Osteoblast (primary cell): ENCODE measurements at regions not wholly inside any gene's neighbourhood (a gene's known extent, or its start where the extent isn't known, plus 50 kb on each side); places are given as distances from the start of the nearest gene placed in this dataset.

Experiments used
- DNase-seq: peaks from one replicate; pipeline ENCODE4 v3.0.0; 2011; ENCODE audit warnings: low spot score, mixed read lengths; ENCODE audit not compliant: insufficient read length; ENCODE audit errors: missing footprints
- H2AFZ ChIP-seq: 2 replicates; pipeline ENCODE4 v1.6.0; 2011; ENCODE audit warnings: mild to moderate bottlenecking, low read length
- H3K27ac ChIP-seq: 2 replicates; pipeline ENCODE4 v1.5.1; 2011; ENCODE audit warnings: mild to moderate bottlenecking, low read depth, low read length, moderate library complexity
- H3K27me3 ChIP-seq: 2 replicates; pipeline ENCODE4 v1.6.0; 2012; ENCODE audit warnings: mild to moderate bottlenecking, control low read depth, inconsistent platforms, low read length, moderate library complexity; ENCODE audit not compliant: insufficient read depth
- H3K36me3 ChIP-seq: 2 replicates; pipeline ENCODE4 v1.5.1; 2011; ENCODE audit warnings: mild to moderate bottlenecking, low read length, control low read depth, moderate library complexity; ENCODE audit not compliant: insufficient read depth
- H3K4me1 ChIP-seq: 2 replicates; pipeline ENCODE4 v1.5.1; 2011; ENCODE audit warnings: mild to moderate bottlenecking, low read length, control low read depth, moderate library complexity; ENCODE audit not compliant: insufficient read depth
- H3K4me2 ChIP-seq: 2 replicates; pipeline ENCODE4 v1.6.0; 2011; ENCODE audit warnings: mild to moderate bottlenecking, low read length; ENCODE audit not compliant: insufficient read depth
- H3K4me3 ChIP-seq: fragments of 200-600 bp; sonication (generic); 3 replicates; pipeline ENCODE4 v1.5.1; 2012; ENCODE audit warnings: mild to moderate bottlenecking, low read length, inconsistent platforms; ENCODE audit not compliant: insufficient read depth
- H3K79me2 ChIP-seq: 2 replicates; pipeline ENCODE4 v1.6.0; 2012; ENCODE audit warnings: mild to moderate bottlenecking, low read length, control low read depth, inconsistent platforms; ENCODE audit not compliant: insufficient read depth
- H3K9me3 ChIP-seq: 2 replicates; pipeline ENCODE4 v1.5.1; 2011; ENCODE audit warnings: low read depth, low read length, control low read depth
- H4K20me1 ChIP-seq: 2 replicates; pipeline ENCODE4 v1.6.0; 2012; ENCODE audit warnings: mild to moderate bottlenecking, low read length, control low read depth; ENCODE audit not compliant: insufficient read depth
- TF ChIP-seq, protein P1 (sequence below): IDR thresholded peaks from 2 replicates; pipeline ENCODE4 v1.5.1; 2011; ENCODE audit warnings: mild to moderate bottlenecking, low read depth, low read length, moderate library complexity; ENCODE audit errors: extremely low read depth

DNA sequence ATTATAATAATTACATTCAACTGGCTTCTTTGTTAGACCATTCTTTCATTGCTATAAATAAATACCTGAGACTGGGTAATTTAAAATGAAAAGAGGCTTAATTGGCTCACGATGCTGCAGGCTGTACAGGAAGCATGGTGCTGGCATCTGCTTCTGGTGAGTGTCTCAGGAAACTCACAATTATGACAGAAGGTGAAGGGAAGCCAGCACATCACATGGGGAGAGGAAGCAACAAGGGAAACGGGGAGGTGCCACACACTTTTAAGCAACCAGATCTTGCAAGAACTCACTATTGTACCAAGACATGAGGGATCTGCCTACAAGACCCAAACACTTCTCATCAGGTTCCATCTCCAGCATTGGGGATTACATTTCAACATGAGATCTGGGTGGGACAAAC lies 413.1 kb upstream of the ARRDC4 start:
- H3K79me2 ChIP-seq: no peaks in the 10 kb centered on the region
- H3K4me3 ChIP-seq: no peak overlapping the region
- TF ChIP-seq, protein P1, sequence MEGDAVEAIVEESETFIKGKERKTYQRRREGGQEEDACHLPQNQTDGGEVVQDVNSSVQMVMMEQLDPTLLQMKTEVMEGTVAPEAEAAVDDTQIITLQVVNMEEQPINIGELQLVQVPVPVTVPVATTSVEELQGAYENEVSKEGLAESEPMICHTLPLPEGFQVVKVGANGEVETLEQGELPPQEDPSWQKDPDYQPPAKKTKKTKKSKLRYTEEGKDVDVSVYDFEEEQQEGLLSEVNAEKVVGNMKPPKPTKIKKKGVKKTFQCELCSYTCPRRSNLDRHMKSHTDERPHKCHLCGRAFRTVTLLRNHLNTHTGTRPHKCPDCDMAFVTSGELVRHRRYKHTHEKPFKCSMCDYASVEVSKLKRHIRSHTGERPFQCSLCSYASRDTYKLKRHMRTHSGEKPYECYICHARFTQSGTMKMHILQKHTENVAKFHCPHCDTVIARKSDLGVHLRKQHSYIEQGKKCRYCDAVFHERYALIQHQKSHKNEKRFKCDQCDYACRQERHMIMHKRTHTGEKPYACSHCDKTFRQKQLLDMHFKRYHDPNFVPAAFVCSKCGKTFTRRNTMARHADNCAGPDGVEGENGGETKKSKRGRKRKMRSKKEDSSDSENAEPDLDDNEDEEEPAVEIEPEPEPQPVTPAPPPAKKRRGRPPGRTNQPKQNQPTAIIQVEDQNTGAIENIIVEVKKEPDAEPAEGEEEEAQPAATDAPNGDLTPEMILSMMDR: no peak
- H4K20me1 ChIP-seq: no peaks in the 10 kb centered on the region
- no peaks in the 10 kb centered on the region for H3K4me1 ChIP-seq
- no peaks in the 10 kb centered on the region for H3K27me3 ChIP-seq
- no peaks in the 10 kb centered on the region for H3K36me3 ChIP-seq
- no peak overlapping the region for H2AFZ ChIP-seq
- no peak overlapping the region for H3K4me2 ChIP-seq
- peaks cover 6% of the 10 kb centered on the region for H3K9me3 ChIP-seq
- H3K27ac ChIP-seq: no peak overlapping the region
- DNase-seq: no peak

DNA sequence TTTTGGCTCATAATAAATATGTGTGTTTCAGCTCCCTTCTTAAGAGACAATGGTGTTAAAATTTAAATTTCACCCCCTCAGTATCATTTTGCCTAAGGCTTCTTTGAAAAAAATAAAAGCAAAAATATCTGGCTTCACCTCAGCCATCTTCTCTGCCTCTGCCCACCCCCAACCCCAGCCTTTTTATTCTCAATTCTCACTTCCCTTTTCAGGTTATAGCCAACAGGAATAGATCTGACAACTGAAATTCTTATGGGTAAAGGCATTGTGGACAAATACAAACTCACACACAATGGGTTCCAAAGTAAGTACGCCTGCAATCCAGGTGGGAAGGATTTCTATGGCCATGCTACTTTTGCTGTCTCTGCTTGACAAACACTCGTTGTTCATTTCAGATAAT lies 399.0 kb upstream of the ARRDC4 start:
- no peak overlapping the region for H3K27ac ChIP-seq
- H4K20me1 ChIP-seq: no peaks in the 10 kb centered on the region
- no peak overlapping the region for H2AFZ ChIP-seq
- H3K4me1 ChIP-seq: no peaks in the 10 kb centered on the region
- no peak overlapping the region for H3K4me3 ChIP-seq
- no peaks in the 10 kb centered on the region for H3K36me3 ChIP-seq
- DNase-seq: no peak
- H3K79me2 ChIP-seq: no peaks in the 10 kb centered on the region
- peaks cover 6% of the 10 kb centered on the region for H3K9me3 ChIP-seq
- no peaks in the 10 kb centered on the region for H3K27me3 ChIP-seq
- H3K4me2 ChIP-seq: no peak overlapping the region
- TF ChIP-seq, protein P1: no peak

DNA sequence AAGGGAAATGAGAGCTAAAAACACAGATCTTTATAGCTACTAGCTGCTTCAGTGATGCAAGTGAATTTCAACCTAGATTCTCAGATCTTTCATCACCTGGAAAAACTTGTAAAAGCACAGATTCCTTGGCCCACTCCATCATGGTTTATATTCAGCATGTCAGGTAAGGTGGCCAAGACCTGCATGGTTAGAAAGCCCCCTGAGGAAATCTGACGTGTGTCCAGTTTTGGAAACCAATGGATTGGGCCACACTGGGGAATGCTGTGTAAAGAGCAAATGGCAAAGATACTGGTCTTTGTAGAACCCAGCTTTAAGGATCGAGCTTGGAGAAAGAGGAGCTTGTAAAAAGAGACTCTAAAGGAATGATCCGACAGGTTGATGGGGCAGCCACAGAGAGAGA lies 397.0 kb upstream of the ARRDC4 start:
- TF ChIP-seq, protein P1: no peak
- H3K27me3 ChIP-seq: no peaks in the 10 kb centered on the region
- H4K20me1 ChIP-seq: no peaks in the 10 kb centered on the region
- H3K79me2 ChIP-seq: no peaks in the 10 kb centered on the region
- no peak overlapping the region for H2AFZ ChIP-seq
- no peaks in the 10 kb centered on the region for H3K36me3 ChIP-seq
- H3K4me3 ChIP-seq: no peak overlapping the region
- H3K9me3 ChIP-seq: peaks cover 6% of the 10 kb centered on the region
- no peaks in the 10 kb centered on the region for H3K4me1 ChIP-seq
- no peak overlapping the region for H3K27ac ChIP-seq
- no peak for DNase-seq
- no peak overlapping the region for H3K4me2 ChIP-seq

GRCh38 chr15:97566961-97567360 lies 393.5 kb upstream of the ARRDC4 start:
- Histone ChIP-seq H2AFZ (no peak overlapping the region), H3K79me2 (no peaks in the 10 kb centered on the region), H3K4me3 (no peak overlapping the region), H3K27me3 (no peaks in the 10 kb centered on the region), H3K4me1 (no peaks in the 10 kb centered on the region), H3K9me3 (peaks cover 3% of the 10 kb centered on the region), H3K36me3 (no peaks in the 10 kb centered on the region), H3K4me2 (no peak overlapping the region), H3K27ac (no peak overlapping the region), H4K20me1 (no peaks in the 10 kb centered on the region)
- TF ChIP-seq, protein P1: no peak
- DNase-seq: no peak
